ENCODE measurements at regions not wholly inside any gene's neighbourhood (a gene's known extent, or its start where the extent isn't known, plus 50 kb on each side); places are given as distances from the start of the nearest gene placed in this dataset.

- H3K9me3 ChIP-seq (ENCODE audit: low read length), result no peaks in the 10 kb centered on the region
- TF ChIP-seq CTCF (IDR thresholded peaks at IDR 0.05; ENCODE audit: poor library complexity, severe bottlenecking) (no peak), TAF1 (IDR thresholded peaks at IDR 0.05; ENCODE audit: low read depth) (no peak), MXI1 (conservative IDR thresholded peaks at IDR 0.05; ENCODE audit: poor library complexity, severe bottlenecking) (no peak), RAD21 (conservative IDR thresholded peaks at IDR 0.05) (no peak), REST (IDR thresholded peaks at IDR 0.05; ENCODE audit: borderline replicate concordance) (no peak), EP300 (conservative IDR thresholded peaks at IDR 0.05; ENCODE audit: poor library complexity, severe bottlenecking) (no peak), SMC3 (conservative IDR thresholded peaks at IDR 0.05; ENCODE audit: poor library complexity) (no peak), EZH2 (IDR thresholded peaks at IDR 0.05; ENCODE audit: borderline replicate concordance, insufficient read depth, low read length, poor library complexity, severe bottlenecking) (no peak), POLR2AphosphoS5 (IDR thresholded peaks at IDR 0.05) (no peak)
Measured at GRCh38 chr11:103584720-103585119, 451.7 kb upstream of the DDI1 start.

GRCh38 chr11:103585401-103585800 is 451.0 kb upstream of the DDI1 start:
- H2AFZ ChIP-seq (ENCODE audit: low read depth, low read length), result no peak overlapping the region

More at GRCh38 chr11:103584720-103585119, 451.7 kb upstream of the DDI1 start:
- H3K9ac ChIP-seq (ENCODE audit: low read length), result no peak overlapping the region
- no peak overlapping the region for H3K4me3 ChIP-seq (ENCODE audit: low read length)
- no peaks in the 10 kb centered on the region for H4K20me1 ChIP-seq (ENCODE audit: insufficient read depth)
- no peak overlapping the region for H3K4me2 ChIP-seq (ENCODE audit: low read length)
- no peaks in the 10 kb centered on the region for H3K27me3 ChIP-seq (ENCODE audit: insufficient read depth, low read depth, low read length)
- H3K36me3 ChIP-seq (ENCODE audit: insufficient read depth, low read length), result no peaks in the 10 kb centered on the region
- H3K79me2 ChIP-seq (replicated peaks; ENCODE audit: insufficient read depth, low read length), result no peaks in the 10 kb centered on the region
- H3F3A ChIP-seq (ENCODE audit: insufficient read depth, low read length, poor library complexity, severe bottlenecking), result no peaks in the 10 kb centered on the region
- H3K27ac ChIP-seq (ENCODE audit: low read length), result no peak overlapping the region
- no peak overlapping the region for H2AFZ ChIP-seq (ENCODE audit: low read depth, low read length)
- H3K9me2 ChIP-seq (ENCODE audit: insufficient read depth, low read length), result no peaks in the 10 kb centered on the region

More at GRCh38 chr11:103585401-103585800, 451.0 kb upstream of the DDI1 start:
- H3F3A ChIP-seq (ENCODE audit: insufficient read depth, low read length, poor library complexity, severe bottlenecking), result no peaks in the 10 kb centered on the region
- H3K79me2 ChIP-seq (replicated peaks; ENCODE audit: insufficient read depth, low read length), result no peaks in the 10 kb centered on the region
- H4K20me1 ChIP-seq (ENCODE audit: insufficient read depth), result no peaks in the 10 kb centered on the region
- H3K9me3 ChIP-seq (ENCODE audit: low read length), result no peaks in the 10 kb centered on the region
- H3K27me3 ChIP-seq (ENCODE audit: insufficient read depth, low read depth, low read length), result no peaks in the 10 kb centered on the region
- H3K9me2 ChIP-seq (ENCODE audit: insufficient read depth, low read length), result no peaks in the 10 kb centered on the region
- H3K4me3 ChIP-seq (ENCODE audit: low read length), result no peak overlapping the region
- no peak overlapping the region for H3K27ac ChIP-seq (ENCODE audit: low read length)
- TF ChIP-seq POLR2AphosphoS5 (IDR thresholded peaks at IDR 0.05) (no peak), REST (IDR thresholded peaks at IDR 0.05; ENCODE audit: borderline replicate concordance) (no peak)
- no peak overlapping the region for H3K9ac ChIP-seq (ENCODE audit: low read length)
- H3K36me3 ChIP-seq (ENCODE audit: insufficient read depth, low read length), result no peaks in the 10 kb centered on the region
- H3K4me2 ChIP-seq (ENCODE audit: low read length), result no peak overlapping the region
